ENCODE measurements at regions not wholly inside any gene's neighbourhood (a gene's known extent, or its start where the extent isn't known, plus 50 kb on each side); places are given as distances from the start of the nearest gene placed in this dataset.

- TF ChIP-seq, protein P1, sequence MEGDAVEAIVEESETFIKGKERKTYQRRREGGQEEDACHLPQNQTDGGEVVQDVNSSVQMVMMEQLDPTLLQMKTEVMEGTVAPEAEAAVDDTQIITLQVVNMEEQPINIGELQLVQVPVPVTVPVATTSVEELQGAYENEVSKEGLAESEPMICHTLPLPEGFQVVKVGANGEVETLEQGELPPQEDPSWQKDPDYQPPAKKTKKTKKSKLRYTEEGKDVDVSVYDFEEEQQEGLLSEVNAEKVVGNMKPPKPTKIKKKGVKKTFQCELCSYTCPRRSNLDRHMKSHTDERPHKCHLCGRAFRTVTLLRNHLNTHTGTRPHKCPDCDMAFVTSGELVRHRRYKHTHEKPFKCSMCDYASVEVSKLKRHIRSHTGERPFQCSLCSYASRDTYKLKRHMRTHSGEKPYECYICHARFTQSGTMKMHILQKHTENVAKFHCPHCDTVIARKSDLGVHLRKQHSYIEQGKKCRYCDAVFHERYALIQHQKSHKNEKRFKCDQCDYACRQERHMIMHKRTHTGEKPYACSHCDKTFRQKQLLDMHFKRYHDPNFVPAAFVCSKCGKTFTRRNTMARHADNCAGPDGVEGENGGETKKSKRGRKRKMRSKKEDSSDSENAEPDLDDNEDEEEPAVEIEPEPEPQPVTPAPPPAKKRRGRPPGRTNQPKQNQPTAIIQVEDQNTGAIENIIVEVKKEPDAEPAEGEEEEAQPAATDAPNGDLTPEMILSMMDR (IDR thresholded peaks at IDR 0.05; ENCODE audit: low read depth, low read length): no peak
- no peak for DNase-seq (ENCODE audit: extremely low read depth, low read depth)
Observed at GRCh38 chr1:101379950-101380349, 143.1 kb downstream of the S1PR1 start.

GRCh38 chr1:101382135-101382534 is 145.3 kb downstream of the S1PR1 start:
- DNase-seq (ENCODE audit: extremely low read depth, low read depth): no peak
- TF ChIP-seq, protein P1 (IDR thresholded peaks at IDR 0.05; ENCODE audit: low read depth, low read length): no peak

DNA sequence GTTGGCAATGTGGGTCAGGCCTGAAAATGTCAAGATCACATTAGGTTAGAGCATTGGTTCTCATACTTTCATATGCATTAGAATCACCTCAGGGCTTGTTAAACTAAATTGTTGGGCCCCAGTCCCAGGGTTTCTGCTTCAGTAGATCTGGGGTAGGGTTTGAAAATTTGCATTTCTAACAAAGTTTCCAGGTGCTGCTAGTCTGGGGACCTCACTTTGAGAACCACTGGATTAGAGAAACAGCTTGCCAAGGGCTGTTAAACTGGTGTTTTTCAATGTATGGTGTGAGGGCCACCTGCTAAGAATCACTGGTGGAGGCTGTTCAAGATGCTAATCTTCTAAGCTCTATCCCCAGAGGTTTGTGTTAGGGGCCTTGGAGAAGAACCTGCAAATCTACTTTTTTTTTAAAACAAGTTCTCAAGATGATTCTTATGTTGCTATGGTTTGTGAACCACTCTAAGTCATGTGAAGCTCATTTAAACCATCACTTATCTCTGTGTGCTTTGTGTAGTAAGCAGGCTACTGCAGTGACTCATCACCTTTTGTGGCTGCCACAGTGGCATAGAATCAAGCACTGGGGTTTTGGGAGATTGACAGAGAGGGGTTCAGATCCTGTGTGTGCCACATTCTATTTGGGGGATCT is 152.2 kb downstream of the S1PR1 start:
- TF ChIP-seq, protein P1 (IDR thresholded peaks at IDR 0.05; ENCODE audit: low read depth, low read length): no peak
- DNase-seq (ENCODE audit: extremely low read depth, low read depth): no peak

DNA sequence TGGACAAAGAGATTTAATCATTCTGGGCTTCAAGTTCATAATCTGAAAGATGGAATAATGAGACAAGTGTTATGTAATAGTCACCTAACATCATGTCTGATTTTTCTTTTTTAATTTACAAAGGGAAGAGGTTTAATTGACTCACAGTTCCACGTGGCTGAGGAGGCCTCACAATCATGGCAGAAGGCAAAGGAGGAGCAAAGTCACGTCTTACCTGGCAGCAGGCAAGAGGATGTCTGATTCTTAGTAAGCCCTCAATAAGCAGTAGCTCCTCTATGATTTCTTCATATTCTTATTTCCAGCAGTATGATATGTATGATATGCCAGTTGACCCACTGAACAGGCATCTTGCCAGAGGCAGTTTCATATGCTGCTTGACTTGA is 152.7 kb downstream of the S1PR1 start:
- TF ChIP-seq, protein P1 (IDR thresholded peaks at IDR 0.05; ENCODE audit: low read depth, low read length): no peak
- DNase-seq (ENCODE audit: extremely low read depth, low read depth): no peak

DNA sequence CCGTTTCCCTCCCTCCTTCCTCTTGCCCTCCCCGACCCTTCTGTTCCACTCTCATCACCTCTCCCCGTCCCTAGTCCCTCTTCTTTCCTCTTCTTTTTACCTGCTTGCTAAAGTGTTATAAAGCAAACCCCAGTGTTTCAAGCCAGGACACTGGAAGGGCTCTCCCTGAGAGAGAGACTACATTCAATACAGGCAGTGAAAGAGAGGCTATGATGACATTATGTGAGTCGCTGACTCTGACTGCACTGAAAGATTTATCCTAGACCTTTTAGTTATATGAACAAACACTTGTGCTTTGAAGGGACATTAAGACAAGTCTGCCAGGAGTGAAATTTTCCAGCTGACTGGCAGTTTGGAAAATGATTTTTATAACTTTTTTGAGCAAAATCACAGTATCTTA is 155.7 kb downstream of the S1PR1 start:
- TF ChIP-seq, protein P1 (IDR thresholded peaks at IDR 0.05; ENCODE audit: low read depth, low read length): no peak
- DNase-seq (ENCODE audit: extremely low read depth, low read depth): no peak

DNA sequence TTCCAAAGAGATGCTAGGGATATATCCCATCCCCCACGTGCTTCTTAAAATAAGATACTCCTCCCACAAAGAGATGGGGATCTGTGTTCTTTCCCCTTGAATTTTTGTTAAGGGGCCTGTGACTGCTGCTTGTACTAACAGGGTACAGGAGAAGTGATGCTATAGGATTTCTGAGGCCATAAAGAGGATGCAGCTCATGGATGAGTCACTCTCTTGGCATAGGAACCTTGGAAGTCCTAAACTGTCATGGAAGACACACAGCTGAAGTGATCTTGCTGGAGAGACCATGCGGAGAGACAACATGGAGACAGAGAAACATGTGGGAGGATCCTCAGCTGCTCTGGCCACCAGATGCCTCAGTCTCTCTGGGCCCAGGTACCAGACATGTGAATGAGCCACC is 157.2 kb downstream of the S1PR1 start:
- TF ChIP-seq, protein P1 (IDR thresholded peaks at IDR 0.05; ENCODE audit: low read depth, low read length): no peak
- no peak for DNase-seq (ENCODE audit: extremely low read depth, low read depth)

DNA sequence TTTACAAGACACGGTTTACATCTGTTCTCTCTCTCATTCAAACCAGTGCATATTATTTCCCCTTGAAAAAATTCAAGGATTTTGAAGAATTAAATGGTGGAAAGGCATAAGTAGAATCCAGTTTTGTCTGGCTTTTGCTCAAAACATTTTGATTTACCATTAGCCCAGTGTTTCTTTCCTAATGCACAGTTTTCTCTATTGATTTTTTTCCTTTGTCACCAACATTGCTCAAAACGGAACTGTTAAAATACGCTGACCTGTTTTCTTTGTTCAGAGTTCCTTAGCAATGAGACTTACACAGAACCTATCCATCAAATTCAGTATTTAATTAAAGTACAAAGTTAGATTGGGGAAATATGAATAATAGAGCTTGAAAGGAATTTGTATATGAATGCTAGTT is 162.4 kb downstream of the S1PR1 start:
- TF ChIP-seq, protein P1 (IDR thresholded peaks at IDR 0.05; ENCODE audit: low read depth, low read length): no peak
- DNase-seq (ENCODE audit: extremely low read depth, low read depth): no peak

All from AG09319 (cell line).